ENCODE measurements at regions not wholly inside any gene's neighbourhood (a gene's known extent, or its start where the extent isn't known, plus 50 kb on each side); places are given as distances from the start of the nearest gene placed in this dataset.
"Not testable (repeated sequence)": the region's sequence is repeated elsewhere in the genome, so short reads cannot be mapped to it uniquely, and the experiment has no call there.

- DNase-seq (ENCODE audit: low read depth) = peak; percentile 20
Measured at GRCh38 chr2:87542599-87543174, 205.2 kb upstream of the PLGLB2 start.

- not testable (repeated sequence) for DNase-seq (ENCODE audit: low read depth)
Measured at GRCh38 chr2:87543797-87544196, 204.1 kb upstream of the PLGLB2 start.

GRCh38 chr2:87547106-87547505 is 200.8 kb upstream of the PLGLB2 start:
- DNase-seq (ENCODE audit: low read depth) = not testable (repeated sequence)

- DNase-seq (ENCODE audit: low read depth) = not testable (repeated sequence)
Measured at GRCh38 chr2:87547966-87548365, 199.9 kb upstream of the PLGLB2 start.

- DNase-seq (ENCODE audit: low read depth) = not testable (repeated sequence)
Measured at GRCh38 chr2:87548681-87549536, 199.0 kb upstream of the PLGLB2 start.

GRCh38 chr2:87549561-87550202 is 198.2 kb upstream of the PLGLB2 start:
- not testable (repeated sequence) for DNase-seq (ENCODE audit: low read depth)

- not testable (repeated sequence) for DNase-seq (ENCODE audit: low read depth)
Measured at GRCh38 chr2:87554678-87555077, 193.2 kb upstream of the PLGLB2 start.

GRCh38 chr2:87555082-87555481 is 192.8 kb upstream of the PLGLB2 start:
- peak; percentile 31 for DNase-seq (ENCODE audit: low read depth)

GRCh38 chr2:87559001-87559400 is 188.9 kb upstream of the PLGLB2 start:
- DNase-seq (ENCODE audit: low read depth) = not testable (repeated sequence)

GRCh38 chr2:87559735-87560134 is 188.2 kb upstream of the PLGLB2 start:
- not testable (repeated sequence) for DNase-seq (ENCODE audit: low read depth)

GRCh38 chr2:87565116-87565515 is 182.8 kb upstream of the PLGLB2 start:
- not testable (repeated sequence) for DNase-seq (ENCODE audit: low read depth)

- DNase-seq (ENCODE audit: low read depth) = not testable (repeated sequence)
Measured at GRCh38 chr2:87566531-87566930, 181.4 kb upstream of the PLGLB2 start.

GRCh38 chr2:87567093-87567492 is 180.8 kb upstream of the PLGLB2 start:
- not testable (repeated sequence) for DNase-seq (ENCODE audit: low read depth)

GRCh38 chr2:87567912-87568311 is 180.0 kb upstream of the PLGLB2 start:
- DNase-seq (ENCODE audit: low read depth) = not testable (repeated sequence)

- not testable (repeated sequence) for DNase-seq (ENCODE audit: low read depth)
Measured at GRCh38 chr2:87568554-87569278, 179.2 kb upstream of the PLGLB2 start.

GRCh38 chr2:87569689-87570397 is 178.0 kb upstream of the PLGLB2 start:
- not testable (repeated sequence) for DNase-seq (ENCODE audit: low read depth)

- DNase-seq (ENCODE audit: low read depth) = not testable (repeated sequence)
Measured at GRCh38 chr2:87571889-87572465, 175.9 kb upstream of the PLGLB2 start.

GRCh38 chr2:87572906-87573305 is 175.0 kb upstream of the PLGLB2 start:
- DNase-seq (ENCODE audit: low read depth) = not testable (repeated sequence)

GRCh38 chr2:87573386-87574192 is 174.3 kb upstream of the PLGLB2 start:
- not testable (repeated sequence) for DNase-seq (ENCODE audit: low read depth)

All from stimulated activated CD4-positive, alpha-beta T cell treated with anti-CD3 and anti-CD28 coated beads, Interleukin-2, amount 100 ng/mL, for 4 hours (primary cell).